Neural cell (in vitro differentiated cells): ENCODE measurements at regions not wholly inside any gene's neighbourhood (a gene's known extent, or its start where the extent isn't known, plus 50 kb on each side); places are given as distances from the start of the nearest gene placed in this dataset.

Source experiments
- EP300 ChIP-seq: fragments of 450-650 bp; conservative IDR thresholded peaks from 2 replicates; pipeline ENCODE4 v1.6.1; 2014; ENCODE audit warnings: antibody characterized with exemption, mild to moderate bottlenecking, moderate library complexity; ENCODE audit not compliant: poor library complexity, severe bottlenecking
- EZH2 ChIP-seq: fragments of 200-600, 300-800 bp; shearing (Covaris generic), sonication (generic); IDR thresholded peaks from 2 replicates; pipeline ENCODE4 v1.6.1; 2014; ENCODE audit warnings: antibody characterized with exemption, low read length, borderline replicate concordance, mild to moderate bottlenecking; ENCODE audit not compliant: insufficient read depth, poor library complexity, severe bottlenecking
- MXI1 ChIP-seq: fragments of 450-650 bp; conservative IDR thresholded peaks from 2 replicates; pipeline ENCODE4 v1.6.1; 2014; ENCODE audit warnings: antibody characterized with exemption, mild to moderate bottlenecking; ENCODE audit not compliant: poor library complexity, severe bottlenecking
- POLR2AphosphoS5 ChIP-seq: IDR thresholded peaks from 2 replicates; pipeline ENCODE4 v1.6.1; 2012
- RAD21 ChIP-seq: fragments of 450-650 bp; conservative IDR thresholded peaks from 2 replicates; pipeline ENCODE4 v1.6.1; 2014; ENCODE audit warnings: antibody characterized with exemption, mild to moderate bottlenecking, moderate library complexity
- SMC3 ChIP-seq: fragments of 450-650 bp; conservative IDR thresholded peaks from 2 replicates; pipeline ENCODE4 v1.6.1; 2014; ENCODE audit warnings: antibody characterized with exemption, mild to moderate bottlenecking, moderate library complexity; ENCODE audit not compliant: poor library complexity
- TAF1 ChIP-seq: IDR thresholded peaks from 2 replicates; pipeline ENCODE4 v1.6.1; 2012; ENCODE audit warnings: low read depth
- TF ChIP-seq, protein P1 (sequence below): fragments of 450-650 bp; IDR thresholded peaks from 2 replicates; pipeline ENCODE4 v1.5.1; 2014; ENCODE audit warnings: antibody characterized with exemption, mild to moderate bottlenecking, moderate library complexity; ENCODE audit not compliant: poor library complexity, severe bottlenecking
- TF ChIP-seq, protein P2 (sequence below): IDR thresholded peaks from 2 replicates; pipeline ENCODE4 v1.6.1; 2012; ENCODE audit warnings: borderline replicate concordance

- TF ChIP-seq, protein P1, sequence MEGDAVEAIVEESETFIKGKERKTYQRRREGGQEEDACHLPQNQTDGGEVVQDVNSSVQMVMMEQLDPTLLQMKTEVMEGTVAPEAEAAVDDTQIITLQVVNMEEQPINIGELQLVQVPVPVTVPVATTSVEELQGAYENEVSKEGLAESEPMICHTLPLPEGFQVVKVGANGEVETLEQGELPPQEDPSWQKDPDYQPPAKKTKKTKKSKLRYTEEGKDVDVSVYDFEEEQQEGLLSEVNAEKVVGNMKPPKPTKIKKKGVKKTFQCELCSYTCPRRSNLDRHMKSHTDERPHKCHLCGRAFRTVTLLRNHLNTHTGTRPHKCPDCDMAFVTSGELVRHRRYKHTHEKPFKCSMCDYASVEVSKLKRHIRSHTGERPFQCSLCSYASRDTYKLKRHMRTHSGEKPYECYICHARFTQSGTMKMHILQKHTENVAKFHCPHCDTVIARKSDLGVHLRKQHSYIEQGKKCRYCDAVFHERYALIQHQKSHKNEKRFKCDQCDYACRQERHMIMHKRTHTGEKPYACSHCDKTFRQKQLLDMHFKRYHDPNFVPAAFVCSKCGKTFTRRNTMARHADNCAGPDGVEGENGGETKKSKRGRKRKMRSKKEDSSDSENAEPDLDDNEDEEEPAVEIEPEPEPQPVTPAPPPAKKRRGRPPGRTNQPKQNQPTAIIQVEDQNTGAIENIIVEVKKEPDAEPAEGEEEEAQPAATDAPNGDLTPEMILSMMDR, result no peak
- TF ChIP-seq RAD21, result no peak
- TF ChIP-seq EZH2, result no peak
- TF ChIP-seq EP300, result no peak
- no peak for TF ChIP-seq POLR2AphosphoS5
- TF ChIP-seq, protein P2, sequence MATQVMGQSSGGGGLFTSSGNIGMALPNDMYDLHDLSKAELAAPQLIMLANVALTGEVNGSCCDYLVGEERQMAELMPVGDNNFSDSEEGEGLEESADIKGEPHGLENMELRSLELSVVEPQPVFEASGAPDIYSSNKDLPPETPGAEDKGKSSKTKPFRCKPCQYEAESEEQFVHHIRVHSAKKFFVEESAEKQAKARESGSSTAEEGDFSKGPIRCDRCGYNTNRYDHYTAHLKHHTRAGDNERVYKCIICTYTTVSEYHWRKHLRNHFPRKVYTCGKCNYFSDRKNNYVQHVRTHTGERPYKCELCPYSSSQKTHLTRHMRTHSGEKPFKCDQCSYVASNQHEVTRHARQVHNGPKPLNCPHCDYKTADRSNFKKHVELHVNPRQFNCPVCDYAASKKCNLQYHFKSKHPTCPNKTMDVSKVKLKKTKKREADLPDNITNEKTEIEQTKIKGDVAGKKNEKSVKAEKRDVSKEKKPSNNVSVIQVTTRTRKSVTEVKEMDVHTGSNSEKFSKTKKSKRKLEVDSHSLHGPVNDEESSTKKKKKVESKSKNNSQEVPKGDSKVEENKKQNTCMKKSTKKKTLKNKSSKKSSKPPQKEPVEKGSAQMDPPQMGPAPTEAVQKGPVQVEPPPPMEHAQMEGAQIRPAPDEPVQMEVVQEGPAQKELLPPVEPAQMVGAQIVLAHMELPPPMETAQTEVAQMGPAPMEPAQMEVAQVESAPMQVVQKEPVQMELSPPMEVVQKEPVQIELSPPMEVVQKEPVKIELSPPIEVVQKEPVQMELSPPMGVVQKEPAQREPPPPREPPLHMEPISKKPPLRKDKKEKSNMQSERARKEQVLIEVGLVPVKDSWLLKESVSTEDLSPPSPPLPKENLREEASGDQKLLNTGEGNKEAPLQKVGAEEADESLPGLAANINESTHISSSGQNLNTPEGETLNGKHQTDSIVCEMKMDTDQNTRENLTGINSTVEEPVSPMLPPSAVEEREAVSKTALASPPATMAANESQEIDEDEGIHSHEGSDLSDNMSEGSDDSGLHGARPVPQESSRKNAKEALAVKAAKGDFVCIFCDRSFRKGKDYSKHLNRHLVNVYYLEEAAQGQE, result no peak
- TF ChIP-seq TAF1, result no peak
- no peak for TF ChIP-seq SMC3
- no peak for TF ChIP-seq MXI1
Observed at GRCh38 chr11:95557376-95557775, 232.2 kb downstream of the FAM76B start.
